DND-41 (cell line): ENCODE measurements at regions not wholly inside any gene's neighbourhood (a gene's known extent, or its start where the extent isn't known, plus 50 kb on each side); places are given as distances from the start of the nearest gene placed in this dataset.

Source experiments
- ATAC-seq: fragments of 200-7000 bp; cut with Tn5 transposase; 3 replicates; pipeline ENCODE4 v1.9.1; 2021; ENCODE audit warnings: low read depth; ENCODE audit not compliant: insufficient read depth
- DNase-seq: peaks from one replicate; pipeline ENCODE4 v3.0.0-alpha.2; 2020
- H2AFZ ChIP-seq: 2 replicates; pipeline ENCODE4 v1.6.0; 2012; ENCODE audit warnings: low read depth, low read length
- H3K27ac ChIP-seq: 2 replicates; pipeline ENCODE4 v1.5.1; 2012; ENCODE audit warnings: low read length, inconsistent platforms
- H3K27me3 ChIP-seq: fragments of 200-600 bp; sonication (generic); 2 replicates; pipeline ENCODE4 v1.6.0; 2012; ENCODE audit warnings: low read length, mild to moderate bottlenecking, inconsistent platforms; ENCODE audit not compliant: insufficient read depth, poor library complexity
- H3K36me3 ChIP-seq: 2 replicates; pipeline ENCODE4 v1.5.1; 2012; ENCODE audit warnings: low read length, inconsistent platforms; ENCODE audit not compliant: insufficient read depth
- H3K4me1 ChIP-seq: 2 replicates; pipeline ENCODE4 v1.5.1; 2012; ENCODE audit warnings: mild to moderate bottlenecking, low read length; ENCODE audit not compliant: insufficient read depth
- H3K4me2 ChIP-seq: 2 replicates; pipeline ENCODE4 v1.6.0; 2012; ENCODE audit warnings: mild to moderate bottlenecking, moderate library complexity, low read length, inconsistent platforms; ENCODE audit not compliant: insufficient read depth
- H3K4me3 ChIP-seq, 2 experiments: fragments of 200-600 bp in 1 of 2; shearing (Covaris generic) in 1 of 2; 2 replicates each; pipeline ENCODE4 v1.5.1; 2012 to 2016; ENCODE audit warnings: inconsistent platforms in 2 of 2, low read length in 2 of 2, mild to moderate bottlenecking in 2 of 2, low read depth in 1 of 2, moderate library complexity in 1 of 2
- H3K79me2 ChIP-seq: 2 replicates; pipeline ENCODE4 v1.6.0; 2012; ENCODE audit warnings: low read length, inconsistent platforms; ENCODE audit not compliant: insufficient read depth
- H3K9ac ChIP-seq: 2 replicates; pipeline ENCODE4 v1.6.0; 2012; ENCODE audit warnings: low read depth, mild to moderate bottlenecking, inconsistent platforms, low read length, moderate library complexity
- H3K9me3 ChIP-seq: 2 replicates; pipeline ENCODE4 v1.5.1; 2012; ENCODE audit warnings: low read length, moderate library complexity, mild to moderate bottlenecking, inconsistent platforms; ENCODE audit not compliant: insufficient read depth, severe bottlenecking
- H4K20me1 ChIP-seq: 2 replicates; pipeline ENCODE4 v1.6.0; 2012; ENCODE audit warnings: low read length; ENCODE audit not compliant: insufficient read depth
- CTCF ChIP-seq: IDR thresholded peaks from 2 replicates; pipeline ENCODE4 v1.5.1; 2012; ENCODE audit warnings: borderline replicate concordance, low read length, moderate library complexity, mild to moderate bottlenecking; ENCODE audit not compliant: poor library complexity, severe bottlenecking; ENCODE audit errors: extremely low read depth
- EZH2 ChIP-seq: IDR thresholded peaks from 3 replicates; pipeline ENCODE4 v1.6.1; 2012; ENCODE audit warnings: borderline replicate concordance, low read depth, mild to moderate bottlenecking, moderate library complexity, low read length, inconsistent platforms; ENCODE audit not compliant: severe bottlenecking

GRCh38 chr22:48748860-48749554, 1078.7 kb downstream of the BRD1 start:
- ATAC-seq (no peak), DNase-seq (no peak)
- Histone ChIP-seq H3K79me2 (no peaks in the 10 kb centered on the region), H3K27me3 (no peaks in the 10 kb centered on the region), H4K20me1 (peaks cover 4% of the 10 kb centered on the region; the same call in 1 of the 2 replicates), H2AFZ (no peak overlapping the region), H3K4me1 (no peaks in the 10 kb centered on the region), H3K9ac (no peak overlapping the region), H3K36me3 (no peaks in the 10 kb centered on the region), H3K4me2 (no peak overlapping the region), H3K27ac (no peak overlapping the region), H3K4me3 (no peak overlapping the region), H3K9me3 (no peaks in the 10 kb centered on the region)
- no peak for TF ChIP-seq EZH2

GRCh38 chr22:48748113-48748859, 1079.4 kb downstream of the BRD1 start:
- no peaks in the 10 kb centered on the region; the same call in 1 of the 2 replicates for H4K20me1 ChIP-seq
- no peak for TF ChIP-seq EZH2
- TF ChIP-seq CTCF, result no peak
- DNase-seq (no peak), ATAC-seq (no peak)
- no peak overlapping the region for H2AFZ ChIP-seq
- no peaks in the 10 kb centered on the region for H3K4me1 ChIP-seq
- no peak overlapping the region for H3K4me3 ChIP-seq
- no peaks in the 10 kb centered on the region for H3K79me2 ChIP-seq
- no peaks in the 10 kb centered on the region for H3K36me3 ChIP-seq
- H3K4me2 ChIP-seq, result no peak overlapping the region
- no peak overlapping the region for H3K9ac ChIP-seq
- no peaks in the 10 kb centered on the region for H3K9me3 ChIP-seq
- no peaks in the 10 kb centered on the region for H3K27me3 ChIP-seq
- H3K27ac ChIP-seq, result no peak overlapping the region

GRCh38 chr22:48746789-48747425, 1080.8 kb downstream of the BRD1 start:
- TF ChIP-seq EZH2 (no peak), CTCF (no peak)
- H3K4me2 ChIP-seq, result no peak overlapping the region
- DNase-seq (no peak), ATAC-seq (no peak)
- H3K9ac ChIP-seq, result no peak overlapping the region
- no peaks in the 10 kb centered on the region for H3K4me1 ChIP-seq
- H3K9me3 ChIP-seq, result no peaks in the 10 kb centered on the region
- H3K27ac ChIP-seq, result no peak overlapping the region
- no peaks in the 10 kb centered on the region for H3K36me3 ChIP-seq
- H3K4me3 ChIP-seq, result no peak overlapping the region
- H2AFZ ChIP-seq, result no peak overlapping the region
- H3K79me2 ChIP-seq, result no peaks in the 10 kb centered on the region
- H3K27me3 ChIP-seq, result no peaks in the 10 kb centered on the region
- H4K20me1 ChIP-seq, result no peaks in the 10 kb centered on the region; the same call in 1 of the 2 replicates
